SHP77 (cell line): ENCODE measurements at regions not wholly inside any gene's neighbourhood (a gene's known extent, or its start where the extent isn't known, plus 50 kb on each side); places are given as distances from the start of the nearest gene placed in this dataset.
"Not testable (repeated sequence)": the region's sequence is repeated elsewhere in the genome, so short reads cannot be mapped to it uniquely, and the experiment has no call there.

Experiments used
- DNase-seq, 2 experiments: peaks; one replicate each; lab custom pipeline; 2025; lab: John Stamatoyannopoulos, UW

- peak; percentile 53 to 66 for DNase-seq
These were observed 183.3 kb upstream of the PDE10A start for GRCh38 chr6:165846123-165846966.

GRCh38 chr6:165845493-165845892 lies 182.5 kb upstream of the PDE10A start:
- no peak for DNase-seq

- DNase-seq: no peak
These were observed 181.8 kb upstream of the PDE10A start for GRCh38 chr6:165844801-165845364.

GRCh38 chr6:165844232-165844631 lies 181.2 kb upstream of the PDE10A start:
- DNase-seq: no peak

- DNase-seq: no peak
These were observed 180.6 kb upstream of the PDE10A start for GRCh38 chr6:165843568-165844113.

- DNase-seq: no peak
These were observed 180.1 kb upstream of the PDE10A start for GRCh38 chr6:165843121-165843520.

- DNase-seq: no peak
These were observed 179.4 kb upstream of the PDE10A start for GRCh38 chr6:165842281-165842936.

- no peak for DNase-seq
These were observed 178.1 kb upstream of the PDE10A start for GRCh38 chr6:165841153-165841558.

GRCh38 chr6:165837948-165838745 lies 175.1 kb upstream of the PDE10A start:
- DNase-seq: no peak

GRCh38 chr6:165836648-165837047 lies 173.6 kb upstream of the PDE10A start:
- not testable (repeated sequence) for DNase-seq

GRCh38 chr6:165835410-165835851 lies 172.4 kb upstream of the PDE10A start:
- peak in 1 of 2 experiments; percentile 29 for DNase-seq

GRCh38 chr6:165834613-165835259 lies 171.7 kb upstream of the PDE10A start:
- DNase-seq: peak; percentile 98 to 99

GRCh38 chr6:165833355-165833754 lies 170.3 kb upstream of the PDE10A start:
- DNase-seq: no peak

GRCh38 chr6:165831812-165832510 lies 168.9 kb upstream of the PDE10A start:
- DNase-seq: no peak

GRCh38 chr6:165830761-165831160 lies 167.7 kb upstream of the PDE10A start:
- DNase-seq: no peak

GRCh38 chr6:165829376-165829775 lies 166.3 kb upstream of the PDE10A start:
- no peak for DNase-seq

- no peak for DNase-seq
These were observed 164.1 kb upstream of the PDE10A start for GRCh38 chr6:165827190-165827518.

GRCh38 chr6:165826487-165827189 lies 163.6 kb upstream of the PDE10A start:
- DNase-seq: no peak

GRCh38 chr6:165825256-165825815 lies 162.3 kb upstream of the PDE10A start:
- no peak for DNase-seq
